HUES48 (cell line): ENCODE measurements at regions not wholly inside any gene's neighbourhood (a gene's known extent, or its start where the extent isn't known, plus 50 kb on each side); places are given as distances from the start of the nearest gene placed in this dataset.
"Not testable (repeated sequence)": the region's sequence is repeated elsewhere in the genome, so short reads cannot be mapped to it uniquely, and the experiment has no call there.

Experiments used
- H3K27ac ChIP-seq: one replicate; pipeline ENCODE4 v1.7.0; 2013; ENCODE audit warnings: low read depth, low read length, inconsistent platforms
- H3K27me3 ChIP-seq: 2 replicates; pipeline ENCODE4 v1.6.1; 2013; ENCODE audit warnings: mild to moderate bottlenecking, low read length; ENCODE audit not compliant: control insufficient read depth, insufficient read depth
- H3K36me3 ChIP-seq: 2 replicates; pipeline ENCODE4 v1.6.1; 2013; ENCODE audit warnings: low read length; ENCODE audit not compliant: control insufficient read depth, insufficient read depth
- H3K4me1 ChIP-seq: 2 replicates; pipeline ENCODE4 v1.6.1; 2013; ENCODE audit warnings: mild to moderate bottlenecking, low read length; ENCODE audit not compliant: control insufficient read depth, insufficient read depth
- H3K4me3 ChIP-seq: 2 replicates; pipeline ENCODE4 v1.5.1; 2013; ENCODE audit warnings: mild to moderate bottlenecking, low read depth, low read length
- H3K9ac ChIP-seq: 2 replicates; pipeline ENCODE4 v1.6.1; 2013; ENCODE audit warnings: mild to moderate bottlenecking, low read depth, low read length, moderate library complexity
- H3K9me3 ChIP-seq: 2 replicates; pipeline ENCODE4 v1.6.1; 2013; ENCODE audit warnings: low read length; ENCODE audit not compliant: control insufficient read depth, insufficient read depth

- Histone ChIP-seq H3K36me3 (no peaks in the 10 kb centered on the region), H3K27ac (no peak overlapping the region), H3K9me3 (no peaks in the 10 kb centered on the region), H3K4me1 (no peaks in the 10 kb centered on the region), H3K4me3 (no peak overlapping the region), H3K9ac (no peak overlapping the region), H3K27me3 (no peaks in the 10 kb centered on the region)
Measured at GRCh38 chr10:60470091-60470490, 80.4 kb upstream of the ANK3 start.

- H3K36me3 ChIP-seq, H3K4me3 ChIP-seq, H3K27me3 ChIP-seq, H3K9me3 ChIP-seq, H3K9ac ChIP-seq, H3K27ac ChIP-seq, H3K4me1 ChIP-seq: not testable (repeated sequence)
Measured at GRCh38 chr10:60469147-60469546, 79.5 kb upstream of the ANK3 start.

- H3K9ac ChIP-seq, result no peak overlapping the region
- no peak overlapping the region for H3K27ac ChIP-seq
- H3K27me3 ChIP-seq, result no peaks in the 10 kb centered on the region
- H3K4me3 ChIP-seq, result no peak overlapping the region
- no peaks in the 10 kb centered on the region for H3K36me3 ChIP-seq
- H3K9me3 ChIP-seq, result no peaks in the 10 kb centered on the region
- no peaks in the 10 kb centered on the region for H3K4me1 ChIP-seq
Measured at GRCh38 chr10:60467202-60467546, 77.5 kb upstream of the ANK3 start.

- H3K9me3 ChIP-seq, result no peaks in the 10 kb centered on the region
- H3K4me3 ChIP-seq, result no peak overlapping the region
- H3K27ac ChIP-seq, result no peak overlapping the region
- no peaks in the 10 kb centered on the region; the same call in 1 of the 2 replicates for H3K4me1 ChIP-seq
- no peaks in the 10 kb centered on the region for H3K27me3 ChIP-seq
- no peaks in the 10 kb centered on the region for H3K36me3 ChIP-seq
- no peak overlapping the region for H3K9ac ChIP-seq
Measured at GRCh38 chr10:60466267-60467201, 76.9 kb upstream of the ANK3 start.

DNA sequence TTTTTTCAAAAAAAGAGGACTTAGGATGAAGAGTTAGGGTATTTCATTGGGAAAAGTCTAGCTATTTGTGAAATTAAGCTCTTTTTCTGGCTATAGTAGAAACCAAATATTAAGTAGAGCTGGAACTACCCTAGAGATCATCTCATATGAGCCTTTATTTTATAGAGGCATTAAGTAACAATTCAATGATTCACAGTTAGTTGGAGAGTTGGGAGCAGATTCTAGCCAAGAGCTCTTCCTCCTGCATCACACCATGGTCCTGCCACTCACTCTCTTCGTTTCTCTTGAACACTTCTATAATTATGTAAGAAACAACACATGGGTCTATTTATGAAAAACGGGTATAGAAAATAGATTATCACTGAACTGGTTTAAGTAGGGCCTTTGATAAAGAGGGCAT lies 76.1 kb upstream of the ANK3 start:
- Histone ChIP-seq H3K36me3 (no peaks in the 10 kb centered on the region), H3K27ac (no peak overlapping the region), H3K9ac (no peak overlapping the region), H3K4me3 (no peak overlapping the region), H3K4me1 (no peaks in the 10 kb centered on the region; the same call in 1 of the 2 replicates), H3K9me3 (no peaks in the 10 kb centered on the region), H3K27me3 (no peaks in the 10 kb centered on the region)

- no peaks in the 10 kb centered on the region for H3K9me3 ChIP-seq
- no peaks in the 10 kb centered on the region; the same call in 1 of the 2 replicates for H3K4me1 ChIP-seq
- H3K36me3 ChIP-seq, result no peaks in the 10 kb centered on the region
- no peak overlapping the region for H3K9ac ChIP-seq
- no peak overlapping the region for H3K27ac ChIP-seq
- no peaks in the 10 kb centered on the region for H3K27me3 ChIP-seq
- H3K4me3 ChIP-seq, result no peak overlapping the region
Measured at GRCh38 chr10:60464659-60465058, 75.0 kb upstream of the ANK3 start.

DNA sequence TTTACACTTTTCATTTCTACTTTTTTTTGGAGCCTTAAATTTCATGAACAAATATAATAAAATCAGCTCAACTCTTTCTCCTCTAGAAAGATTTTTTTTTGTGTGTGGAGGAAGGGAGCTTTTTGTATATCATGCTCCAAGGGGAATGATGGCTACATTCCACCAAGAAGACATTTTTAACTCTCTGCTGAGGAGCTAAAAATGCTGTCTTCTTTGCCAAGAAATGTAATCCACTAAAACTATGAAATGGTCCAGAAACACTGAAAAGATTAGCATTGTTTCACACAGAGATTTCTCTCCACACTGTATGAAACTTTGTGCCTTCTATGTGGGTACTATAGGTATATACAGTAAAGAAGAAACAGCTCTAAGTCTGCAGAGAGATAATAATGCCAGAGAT lies 74.1 kb upstream of the ANK3 start:
- Histone ChIP-seq H3K27ac (no peak overlapping the region), H3K27me3 (no peaks in the 10 kb centered on the region), H3K9me3 (no peaks in the 10 kb centered on the region), H3K36me3 (no peaks in the 10 kb centered on the region), H3K9ac (no peak overlapping the region), H3K4me1 (no peaks in the 10 kb centered on the region; the same call in 1 of the 2 replicates), H3K4me3 (no peak overlapping the region)

DNA sequence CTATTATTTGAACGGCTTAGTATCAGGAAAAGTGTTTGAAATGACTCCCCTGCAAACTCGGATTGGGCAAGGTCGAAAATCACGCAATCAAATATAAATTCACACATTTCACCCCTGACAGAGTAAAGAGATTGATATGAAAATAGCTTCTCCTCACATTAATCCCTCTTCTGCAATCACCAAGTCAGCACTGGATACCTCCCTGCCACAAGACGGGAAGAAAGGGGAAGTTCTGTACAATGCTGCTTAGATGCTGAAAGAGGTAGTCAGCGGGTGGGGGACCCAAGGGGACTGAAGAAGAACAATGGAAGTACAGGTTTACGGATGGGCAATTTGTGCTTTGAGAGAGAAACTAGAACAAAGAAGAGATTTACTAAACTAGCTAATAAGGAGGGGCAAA lies 72.0 kb upstream of the ANK3 start:
- no peaks in the 10 kb centered on the region for H3K9me3 ChIP-seq
- no peaks in the 10 kb centered on the region; the same call in 1 of the 2 replicates for H3K4me1 ChIP-seq
- H3K4me3 ChIP-seq, result no peak overlapping the region
- no peak overlapping the region for H3K9ac ChIP-seq
- H3K27me3 ChIP-seq, result no peaks in the 10 kb centered on the region
- H3K36me3 ChIP-seq, result no peaks in the 10 kb centered on the region
- H3K27ac ChIP-seq, result no peak overlapping the region

- no peaks in the 10 kb centered on the region for H3K27me3 ChIP-seq
- H3K9me3 ChIP-seq, result no peaks in the 10 kb centered on the region
- no peaks in the 10 kb centered on the region for H3K36me3 ChIP-seq
- no peak overlapping the region for H3K9ac ChIP-seq
- no peaks in the 10 kb centered on the region; the same call in 1 of the 2 replicates for H3K4me1 ChIP-seq
- no peak overlapping the region for H3K4me3 ChIP-seq
- H3K27ac ChIP-seq, result no peak overlapping the region
Measured at GRCh38 chr10:60459701-60460457, 70.2 kb upstream of the ANK3 start.

DNA sequence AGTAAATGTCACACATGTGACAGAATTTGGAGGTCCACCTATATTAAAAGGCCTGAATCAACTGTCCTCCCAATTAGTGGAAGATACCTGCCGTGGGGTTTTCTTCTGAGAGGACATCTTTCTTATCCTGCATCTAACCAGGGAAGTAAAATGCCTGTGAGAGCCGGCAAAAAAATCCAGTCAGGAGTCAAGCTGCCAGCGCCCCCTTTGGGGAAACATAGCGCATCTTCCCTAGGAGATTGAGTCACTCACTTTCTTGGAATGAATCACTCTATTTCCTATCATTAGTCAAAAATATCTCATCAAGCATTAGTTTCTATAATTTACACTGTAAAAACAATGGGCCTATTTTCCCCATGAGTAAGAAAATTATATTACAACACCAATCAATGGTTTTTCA lies 66.4 kb upstream of the ANK3 start:
- Histone ChIP-seq H3K9me3 (no peaks in the 10 kb centered on the region), H3K27me3 (no peaks in the 10 kb centered on the region), H3K9ac (no peak overlapping the region), H3K4me1 (peaks cover 6% of the 10 kb centered on the region; the same call in 1 of the 2 replicates), H3K36me3 (no peaks in the 10 kb centered on the region), H3K4me3 (no peak overlapping the region), H3K27ac (no peak overlapping the region)

GRCh38 chr10:60454336-60454735 lies 64.7 kb upstream of the ANK3 start:
- H3K27me3 ChIP-seq, result no peaks in the 10 kb centered on the region
- no peak overlapping the region for H3K27ac ChIP-seq
- H3K9ac ChIP-seq, result no peak overlapping the region
- no peak overlapping the region for H3K4me3 ChIP-seq
- no peaks in the 10 kb centered on the region for H3K36me3 ChIP-seq
- peaks cover 6% of the 10 kb centered on the region; the same call in 1 of the 2 replicates for H3K4me1 ChIP-seq
- H3K9me3 ChIP-seq, result no peaks in the 10 kb centered on the region
